ENCODE measurements at regions not wholly inside any gene's neighbourhood (a gene's known extent, or its start where the extent isn't known, plus 50 kb on each side); places are given as distances from the start of the nearest gene placed in this dataset.

- TF ChIP-seq ZFP82 (CRISPR knock-in tag; IDR thresholded peaks at IDR 0.05; ENCODE audit: borderline replicate concordance), result no peak
- no peak for TF ChIP-seq ZNF850 (CRISPR knock-in tag; conservative IDR thresholded peaks at IDR 0.05)
- TF ChIP-seq ZSCAN31 (CRISPR knock-in tag; IDR thresholded peaks at IDR 0.05; ENCODE audit: low read depth), result no peak
- TF ChIP-seq POGK (CRISPR knock-in tag; conservative IDR thresholded peaks at IDR 0.05), result no peak
- no peak for TF ChIP-seq PHB2 (IDR thresholded peaks at IDR 0.05; ENCODE audit: partially characterized antibody)
- TF ChIP-seq MIER2 (CRISPR knock-in tag; IDR thresholded peaks at IDR 0.05), result peak; percentile 45; the same call in 1 of the 2 replicates
- TF ChIP-seq ZBTB39 (CRISPR knock-in tag; IDR thresholded peaks at IDR 0.05), result no peak
- 0 out of 2 replicates have a peak, but pooled peaks have one; percentile 9 for TF ChIP-seq TBX3 (IDR thresholded peaks at IDR 0.05; ENCODE audit: borderline replicate concordance)
- TF ChIP-seq NFE2L2 (IDR thresholded peaks at IDR 0.05; ENCODE audit: low read length), result no peak
- TF ChIP-seq NFE2L1 (CRISPR knock-in tag; IDR thresholded peaks at IDR 0.05; ENCODE audit: borderline replicate concordance), result no peak
- peak; percentile 39 for TF ChIP-seq ZNF883 (CRISPR knock-in tag; IDR thresholded peaks at IDR 0.05; ENCODE audit: not compliant biosample characterization)
- TF ChIP-seq ZNF431 (CRISPR knock-in tag; IDR thresholded peaks at IDR 0.05; ENCODE audit: borderline replicate concordance, low read depth), result no peak
- TF ChIP-seq CEBPZ (IDR thresholded peaks at IDR 0.05; ENCODE audit: low read length), result no peak
- no peak for TF ChIP-seq CHCHD3 (CRISPR knock-in tag; IDR thresholded peaks at IDR 0.05)
- TF ChIP-seq ZNF781 (CRISPR knock-in tag; IDR thresholded peaks at IDR 0.05; ENCODE audit: borderline replicate concordance, not compliant biosample characterization), result no peak
- TF ChIP-seq STAT6 (CRISPR knock-in tag; IDR thresholded peaks at IDR 0.05; ENCODE audit: borderline replicate concordance), result no peak
Measured at GRCh38 chr16:85416228-85417109, 196.7 kb upstream of the GSE1 start (continued).
